ENCODE measurements at regions not wholly inside any gene's neighbourhood (a gene's known extent, or its start where the extent isn't known, plus 50 kb on each side); places are given as distances from the start of the nearest gene placed in this dataset.

DNA sequence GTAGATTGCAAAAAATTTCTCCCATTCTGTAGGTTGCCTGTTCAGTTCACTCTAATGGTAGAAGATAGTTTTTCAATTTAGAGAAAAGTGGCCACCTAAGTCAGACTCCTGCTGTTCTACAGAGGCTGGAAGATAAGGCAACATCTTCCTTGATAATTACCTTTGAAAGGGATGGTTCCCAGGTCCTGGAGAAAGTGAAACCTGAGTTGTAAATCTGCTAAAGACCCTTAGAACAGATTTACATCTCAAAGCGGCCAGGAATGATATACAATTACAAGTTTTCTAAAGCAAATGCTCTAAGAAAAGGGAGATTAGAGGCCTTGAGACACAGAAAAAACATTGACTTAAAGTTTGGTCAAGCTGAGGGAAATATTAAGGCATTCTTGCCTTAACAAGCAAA lies 1350.2 kb upstream of the FAM98A start:
- no peak for DNase-seq (ENCODE audit: low read depth)
- H3K4me3 ChIP-seq (ENCODE audit: low read depth, low read length) = no peak overlapping the region
- TF ChIP-seq, protein P1, sequence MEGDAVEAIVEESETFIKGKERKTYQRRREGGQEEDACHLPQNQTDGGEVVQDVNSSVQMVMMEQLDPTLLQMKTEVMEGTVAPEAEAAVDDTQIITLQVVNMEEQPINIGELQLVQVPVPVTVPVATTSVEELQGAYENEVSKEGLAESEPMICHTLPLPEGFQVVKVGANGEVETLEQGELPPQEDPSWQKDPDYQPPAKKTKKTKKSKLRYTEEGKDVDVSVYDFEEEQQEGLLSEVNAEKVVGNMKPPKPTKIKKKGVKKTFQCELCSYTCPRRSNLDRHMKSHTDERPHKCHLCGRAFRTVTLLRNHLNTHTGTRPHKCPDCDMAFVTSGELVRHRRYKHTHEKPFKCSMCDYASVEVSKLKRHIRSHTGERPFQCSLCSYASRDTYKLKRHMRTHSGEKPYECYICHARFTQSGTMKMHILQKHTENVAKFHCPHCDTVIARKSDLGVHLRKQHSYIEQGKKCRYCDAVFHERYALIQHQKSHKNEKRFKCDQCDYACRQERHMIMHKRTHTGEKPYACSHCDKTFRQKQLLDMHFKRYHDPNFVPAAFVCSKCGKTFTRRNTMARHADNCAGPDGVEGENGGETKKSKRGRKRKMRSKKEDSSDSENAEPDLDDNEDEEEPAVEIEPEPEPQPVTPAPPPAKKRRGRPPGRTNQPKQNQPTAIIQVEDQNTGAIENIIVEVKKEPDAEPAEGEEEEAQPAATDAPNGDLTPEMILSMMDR (conservative IDR thresholded peaks at IDR 0.05; ENCODE audit: low read depth, low read length) = no peak

DNA sequence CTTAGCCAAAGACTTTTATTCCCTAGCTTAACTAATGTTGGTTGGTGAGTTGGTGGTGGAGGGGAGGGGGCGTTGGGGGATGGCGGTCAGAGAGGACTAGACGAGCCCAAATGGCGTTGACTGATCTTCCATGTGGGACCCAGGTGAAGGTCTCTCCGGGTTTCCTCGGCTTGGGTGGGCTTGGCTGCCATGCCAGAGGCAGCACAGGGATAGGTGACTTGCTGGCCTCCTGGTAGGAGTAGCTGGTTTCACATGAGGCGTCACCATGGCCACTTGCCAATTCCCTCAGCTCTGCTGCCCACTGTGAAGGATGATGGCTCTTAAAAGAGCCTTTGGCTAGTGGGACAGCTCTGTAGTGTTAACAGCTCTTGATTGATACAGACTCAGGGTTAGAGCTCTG lies 1337.0 kb upstream of the FAM98A start:
- no peak overlapping the region for H3K4me3 ChIP-seq (ENCODE audit: low read depth, low read length)
- DNase-seq (ENCODE audit: low read depth) = no peak
- TF ChIP-seq, protein P1 (conservative IDR thresholded peaks at IDR 0.05; ENCODE audit: low read depth, low read length) = no peak

- DNase-seq (ENCODE audit: low read depth) = no peak
- TF ChIP-seq, protein P1 (conservative IDR thresholded peaks at IDR 0.05; ENCODE audit: low read depth, low read length) = no peak
- H3K4me3 ChIP-seq (ENCODE audit: low read depth, low read length) = no peak overlapping the region
These were observed 1313.0 kb upstream of the FAM98A start for GRCh38 chr2:34912084-34912483.

DNA sequence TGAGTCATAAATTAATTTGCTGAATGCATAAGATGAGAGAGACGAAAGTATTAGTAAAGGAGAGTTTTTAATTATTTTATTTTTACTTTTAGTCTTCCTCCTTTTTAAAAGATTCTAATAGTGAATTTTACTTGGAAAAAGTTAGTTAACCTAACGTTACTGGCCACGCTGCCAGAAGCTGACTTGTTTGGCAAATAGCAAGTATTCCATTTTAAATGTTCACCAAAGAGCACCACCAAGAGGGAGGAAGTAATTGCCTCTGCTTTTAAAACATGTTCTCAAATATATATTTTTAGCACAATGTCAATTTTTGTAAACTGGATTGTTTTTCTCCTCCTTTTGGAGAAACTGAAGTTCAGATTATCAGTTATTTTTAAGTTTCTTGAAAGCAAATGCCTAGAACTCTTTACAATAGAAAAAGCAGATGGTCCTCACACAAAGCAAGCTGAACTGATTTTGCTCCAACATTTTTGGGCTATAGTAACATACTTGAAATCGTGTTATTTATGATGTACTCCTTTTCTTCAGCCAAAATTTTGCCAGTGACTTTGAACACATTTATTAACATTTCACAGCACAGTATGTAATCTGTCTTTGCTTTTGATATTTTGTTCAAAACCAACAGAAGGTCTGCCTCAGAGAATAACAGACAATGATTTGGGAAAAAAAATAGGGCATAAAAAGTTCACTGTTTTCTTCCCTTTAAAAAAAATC lies 1311.0 kb upstream of the FAM98A start:
- TF ChIP-seq, protein P1 (conservative IDR thresholded peaks at IDR 0.05; ENCODE audit: low read depth, low read length) = no peak
- H3K4me3 ChIP-seq (ENCODE audit: low read depth, low read length) = no peak overlapping the region
- no peak for DNase-seq (ENCODE audit: low read depth)

DNA sequence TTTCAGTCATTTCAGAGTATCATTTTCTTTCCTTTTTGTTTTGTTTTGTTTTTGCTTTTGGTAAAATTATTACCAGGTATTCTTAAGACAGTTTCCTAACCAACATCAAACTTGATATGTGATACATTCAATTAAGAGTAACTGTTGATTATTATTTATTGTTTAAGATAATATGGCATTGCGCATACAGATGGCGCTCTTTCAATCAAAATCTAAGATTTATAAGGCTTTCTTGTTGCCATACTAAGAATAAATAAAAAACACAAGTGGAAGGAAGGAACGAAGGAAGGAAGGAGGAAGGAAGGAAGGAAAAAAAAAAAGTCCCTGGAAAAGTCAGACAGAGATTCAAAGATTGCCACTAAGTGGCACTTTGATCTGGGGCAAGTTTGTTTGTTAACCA lies 1308.7 kb upstream of the FAM98A start:
- no peak overlapping the region for H3K4me3 ChIP-seq (ENCODE audit: low read depth, low read length)
- no peak for DNase-seq (ENCODE audit: low read depth)

DNA sequence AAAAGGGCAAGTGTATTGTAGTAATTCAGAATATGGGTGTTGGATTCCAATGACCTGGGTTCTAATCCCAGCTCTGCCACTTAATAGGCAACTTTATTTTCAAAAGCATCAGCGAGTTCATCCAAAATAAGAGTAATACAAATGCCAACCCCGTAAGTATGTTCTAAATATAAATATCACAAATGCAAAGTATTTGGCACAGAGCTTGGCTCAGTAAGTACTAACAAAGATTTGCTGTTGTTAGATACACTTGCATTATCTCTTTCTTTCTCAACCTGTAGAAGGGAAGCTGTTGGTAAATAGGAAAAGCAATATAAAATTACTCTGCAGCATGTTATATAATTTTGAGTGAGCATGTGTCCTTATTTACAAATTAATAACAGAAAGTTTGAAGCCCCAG lies 1302.6 kb upstream of the FAM98A start:
- no peak overlapping the region for H3K4me3 ChIP-seq (ENCODE audit: low read depth, low read length)
- DNase-seq (ENCODE audit: low read depth) = no peak
- TF ChIP-seq, protein P1 (conservative IDR thresholded peaks at IDR 0.05; ENCODE audit: low read depth, low read length) = no peak

More for the DNA sequence above, 1308.7 kb upstream of the FAM98A start:
- TF ChIP-seq, protein P1 (conservative IDR thresholded peaks at IDR 0.05; ENCODE audit: low read depth, low read length) = no peak

DNA sequence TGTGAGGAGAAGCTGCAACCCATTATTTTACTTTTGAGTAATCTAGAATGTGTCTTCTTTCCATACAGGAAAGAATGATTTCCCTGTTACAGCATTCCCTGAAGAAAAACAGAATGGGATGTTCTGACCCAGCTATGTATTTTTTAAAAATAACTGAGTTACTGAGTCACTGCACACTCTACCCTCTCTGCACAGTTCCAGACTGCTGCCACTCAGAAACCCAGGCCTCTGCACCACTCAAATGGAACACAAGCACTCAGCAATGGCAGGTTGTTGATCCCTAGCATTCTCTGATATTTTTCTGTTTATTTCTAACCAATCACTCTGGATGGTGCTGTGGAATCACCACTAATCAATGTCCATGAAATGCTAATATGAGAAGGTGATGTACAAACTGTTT lies 1300.0 kb upstream of the FAM98A start:
- no peak for DNase-seq (ENCODE audit: low read depth)
- TF ChIP-seq, protein P1 (conservative IDR thresholded peaks at IDR 0.05; ENCODE audit: low read depth, low read length) = no peak
- no peak overlapping the region for H3K4me3 ChIP-seq (ENCODE audit: low read depth, low read length)
